SK-N-MC (cell line): ENCODE measurements at regions not wholly inside any gene's neighbourhood (a gene's known extent, or its start where the extent isn't known, plus 50 kb on each side); places are given as distances from the start of the nearest gene placed in this dataset.

Source experiments
- DNase-seq: peaks from one replicate; pipeline ENCODE4 v3.0.0-alpha.2; 2011; ENCODE audit warnings: low read depth, low spot score
- H3K27ac ChIP-seq: fragments of 200-600 bp; sonication (generic); 2 replicates; pipeline ENCODE4 v1.5.1; 2016; ENCODE audit warnings: mixed run types
- H3K36me3 ChIP-seq: fragments of 200-600 bp; sonication (generic); 2 replicates; pipeline ENCODE4 v1.6.1; 2017; ENCODE audit warnings: antibody characterized with exemption, low read length, mixed read lengths; ENCODE audit not compliant: insufficient read depth
- H3K4me3 ChIP-seq: fragments of 200-600 bp; sonication (generic); 2 replicates; pipeline ENCODE4 v1.5.1; 2016
- H3K9ac ChIP-seq: fragments of 200-600 bp; sonication (generic); 2 replicates; pipeline ENCODE4 v1.8.0; 2017; ENCODE audit warnings: mixed run types, mixed read lengths; ENCODE audit not compliant: insufficient read length
- H3K9me3 ChIP-seq: fragments of 200-600 bp; sonication (generic); 2 replicates; pipeline ENCODE4 v1.6.1; 2017; ENCODE audit warnings: low read depth, mild to moderate bottlenecking, antibody characterized with exemption, low read length, moderate library complexity, mixed read lengths
- EZH2 ChIP-seq: fragments of 200-600 bp; sonication (generic); IDR thresholded peaks from one replicate; pipeline ENCODE4 v1.6.1; 2017; ENCODE audit warnings: antibody characterized with exemption
- FOXP2 ChIP-seq: optimal IDR thresholded peaks from 2 replicates; pipeline ENCODE3; 2011; ENCODE audit warnings: mild to moderate bottlenecking, moderate library complexity; ENCODE audit not compliant: insufficient read depth; ENCODE audit errors: extremely low read length, control extremely low read depth
- POLR2AphosphoS5 ChIP-seq: IDR thresholded peaks from 2 replicates; pipeline ENCODE4 v1.6.1; 2012; ENCODE audit warnings: mild to moderate bottlenecking, low read depth, low read length, borderline replicate concordance

GRCh38 chr18:78912844-78913243, 66.8 kb upstream of the SALL3 start:
- no peak for DNase-seq
- Histone ChIP-seq H3K9me3 (no peaks in the 10 kb centered on the region), H3K9ac (no peak overlapping the region), H3K4me3 (no peak overlapping the region), H3K27ac (no peak overlapping the region), H3K36me3 (no peaks in the 10 kb centered on the region)
- TF ChIP-seq POLR2AphosphoS5 (no peak), FOXP2 (no peak), EZH2 (no peak)

- no peak for TF ChIP-seq FOXP2
- no peak for TF ChIP-seq POLR2AphosphoS5
- no peak for TF ChIP-seq EZH2
- Histone ChIP-seq H3K9me3 (no peaks in the 10 kb centered on the region), H3K9ac (no peak overlapping the region), H3K27ac (no peak overlapping the region), H3K4me3 (no peak overlapping the region), H3K36me3 (no peaks in the 10 kb centered on the region)
- DNase-seq, result no peak
These were observed 66.2 kb upstream of the SALL3 start for GRCh38 chr18:78913395-78913794.

GRCh38 chr18:78913830-78914231, 65.8 kb upstream of the SALL3 start:
- no peak for DNase-seq
- Histone ChIP-seq H3K4me3 (no peak overlapping the region), H3K27ac (no peak overlapping the region), H3K9ac (no peak overlapping the region), H3K36me3 (no peaks in the 10 kb centered on the region), H3K9me3 (no peaks in the 10 kb centered on the region)
- TF ChIP-seq POLR2AphosphoS5 (no peak), EZH2 (no peak), FOXP2 (no peak)

- no peaks in the 10 kb centered on the region for H3K9me3 ChIP-seq
- no peak overlapping the region for H3K9ac ChIP-seq
- no peak for TF ChIP-seq POLR2AphosphoS5
- no peak overlapping the region for H3K27ac ChIP-seq
- no peak overlapping the region for H3K4me3 ChIP-seq
- no peaks in the 10 kb centered on the region for H3K36me3 ChIP-seq
- no peak for DNase-seq
These were observed 65.2 kb upstream of the SALL3 start for GRCh38 chr18:78914249-78914935.

GRCh38 chr18:78915446-78916008, 64.1 kb upstream of the SALL3 start:
- Histone ChIP-seq H3K36me3 (no peaks in the 10 kb centered on the region), H3K9me3 (no peaks in the 10 kb centered on the region), H3K9ac (no peak overlapping the region), H3K27ac (no peak overlapping the region), H3K4me3 (no peak overlapping the region)
- TF ChIP-seq FOXP2 (no peak), POLR2AphosphoS5 (no peak), EZH2 (no peak)
- no peak for DNase-seq

GRCh38 chr18:78918707-78919106, 60.9 kb upstream of the SALL3 start:
- TF ChIP-seq FOXP2, result no peak
- TF ChIP-seq EZH2, result no peak
- TF ChIP-seq POLR2AphosphoS5, result no peak
- H3K27ac ChIP-seq, result no peak overlapping the region
- H3K9ac ChIP-seq, result no peak overlapping the region
- H3K4me3 ChIP-seq, result no peak overlapping the region
- no peaks in the 10 kb centered on the region for H3K9me3 ChIP-seq
- DNase-seq, result no peak
- no peaks in the 10 kb centered on the region for H3K36me3 ChIP-seq

- H3K9ac ChIP-seq, result no peak overlapping the region
- H3K9me3 ChIP-seq, result no peaks in the 10 kb centered on the region
- DNase-seq, result no peak
- H3K4me3 ChIP-seq, result no peak overlapping the region
- TF ChIP-seq FOXP2 (no peak), POLR2AphosphoS5 (no peak), EZH2 (no peak)
- H3K27ac ChIP-seq, result no peak overlapping the region
- H3K36me3 ChIP-seq, result no peaks in the 10 kb centered on the region
These were observed 59.7 kb upstream of the SALL3 start for GRCh38 chr18:78919956-78920355.

GRCh38 chr18:78920456-78921138, 59.0 kb upstream of the SALL3 start:
- Histone ChIP-seq H3K36me3 (no peaks in the 10 kb centered on the region), H3K9me3 (no peaks in the 10 kb centered on the region), H3K9ac (no peak overlapping the region), H3K4me3 (no peak overlapping the region), H3K27ac (no peak overlapping the region)
- no peak for DNase-seq
- TF ChIP-seq FOXP2 (no peak), EZH2 (no peak), POLR2AphosphoS5 (no peak)
